Natural killer cell treated with Interleukin-12 subunit alpha and Interleukin-12 subunit beta and Interleukin-15 and Interleukin-18, amount 100 ng/mL, for 72 hours (primary cell): ENCODE measurements at regions not wholly inside any gene's neighbourhood (a gene's known extent, or its start where the extent isn't known, plus 50 kb on each side); places are given as distances from the start of the nearest gene placed in this dataset.

Experiments
- ATAC-seq, 2 donors: fragments of 150-1000 bp; cut with Tn5 transposase in 1 of 2; sonication (Bioruptor Pico), chemical (Tn5 transposase) in 1 of 2; 2 replicates each; pipeline ENCODE4 v1.10.0; 2021
- DNase-seq: peaks from one replicate; pipeline ENCODE4 v3.0.0; 2022; ENCODE audit warnings: low spot score
- H3K27ac Mint-ChIP-seq, 2 donors: 1 replicate in 1 of 2; 2 replicates in 1 of 2; pipeline ENCODE4 v1.8.0; 2022; ENCODE audit warnings: mixed read lengths in 2 of 2, mild to moderate bottlenecking in 1 of 2, moderate library complexity in 1 of 2
- H3K27me3 Mint-ChIP-seq, 2 donors: 1 replicate in 1 of 2; 2 replicates in 1 of 2; pipeline ENCODE4 v1.8.0; 2022; ENCODE audit warnings: mixed read lengths in 2 of 2
- H3K36me3 Mint-ChIP-seq: one replicate; pipeline ENCODE4 v1.8.0; 2022; ENCODE audit warnings: mixed read lengths
- H3K4me1 Mint-ChIP-seq, 2 donors: 1 replicate in 1 of 2; 2 replicates in 1 of 2; pipeline ENCODE4 v1.8.0; 2022; ENCODE audit warnings: low read depth in 2 of 2, mixed read lengths in 2 of 2, mild to moderate bottlenecking in 1 of 2
- H3K4me3 Mint-ChIP-seq: one replicate; pipeline ENCODE4 v1.8.0; 2022; ENCODE audit warnings: mixed read lengths
- H3K9me3 Mint-ChIP-seq: 2 replicates; pipeline ENCODE4 v1.8.0; 2022; ENCODE audit warnings: mixed read lengths

- no peak for DNase-seq
- ATAC-seq, result no peak
These were observed 248.6 kb downstream of the GPAM start for GRCh38 chr10:111934931-111935330.

GRCh38 chr10:111936143-111936542 lies 247.4 kb downstream of the GPAM start:
- H3K9me3 Mint-ChIP-seq, result no peaks in the 10 kb centered on the region
- no peak for ATAC-seq
- H3K27ac Mint-ChIP-seq, result no peak overlapping the region
- no peak for DNase-seq
- no peaks in the 10 kb centered on the region for H3K36me3 Mint-ChIP-seq
- no peaks in the 10 kb centered on the region for H3K27me3 Mint-ChIP-seq
- no peaks in the 10 kb centered on the region for H3K4me1 Mint-ChIP-seq
- H3K4me3 Mint-ChIP-seq, result no peak overlapping the region

More at GRCh38 chr10:111934931-111935330, 248.6 kb downstream of the GPAM start:
- Mint-ChIP-seq H3K4me1 (no peaks in the 10 kb centered on the region), H3K4me3 (no peak overlapping the region), H3K9me3 (no peaks in the 10 kb centered on the region), H3K27me3 (no peaks in the 10 kb centered on the region), H3K36me3 (no peaks in the 10 kb centered on the region), H3K27ac (no peak overlapping the region)

- Mint-ChIP-seq H3K27ac (no peak overlapping the region), H3K4me1 (no peaks in the 10 kb centered on the region), H3K27me3 (peaks cover 0 to 6% of the 10 kb centered on the region in 2 donors), H3K9me3 (peaks cover 20% of the 10 kb centered on the region), H3K36me3 (no peaks in the 10 kb centered on the region), H3K4me3 (no peak overlapping the region)
- DNase-seq (no peak), ATAC-seq (no peak)
These were observed 239.2 kb downstream of the GPAM start for GRCh38 chr10:111944331-111944730.

- ATAC-seq, result no peak
- Mint-ChIP-seq H3K4me3 (no peak overlapping the region), H3K9me3 (peaks cover 5% of the 10 kb centered on the region), H3K4me1 (no peaks in the 10 kb centered on the region), H3K36me3 (peaks cover 7% of the 10 kb centered on the region), H3K27me3 (no peaks in the 10 kb centered on the region), H3K27ac (no peak overlapping the region)
- DNase-seq, result no peak
These were observed 229.6 kb downstream of the GPAM start for GRCh38 chr10:111953949-111954348.

- Mint-ChIP-seq H3K36me3 (peaks cover 7% of the 10 kb centered on the region), H3K4me3 (no peak overlapping the region), H3K9me3 (peaks cover 5% of the 10 kb centered on the region), H3K27me3 (no peaks in the 10 kb centered on the region), H3K4me1 (no peaks in the 10 kb centered on the region), H3K27ac (no peak overlapping the region)
- DNase-seq (no peak), ATAC-seq (no peak)
These were observed 229.2 kb downstream of the GPAM start for GRCh38 chr10:111954386-111954785.

GRCh38 chr10:111956841-111957240 lies 226.7 kb downstream of the GPAM start:
- Mint-ChIP-seq H3K4me3 (no peak overlapping the region), H3K27ac (no peak overlapping the region), H3K27me3 (no peaks in the 10 kb centered on the region), H3K36me3 (peaks cover 7% of the 10 kb centered on the region), H3K4me1 (no peaks in the 10 kb centered on the region), H3K9me3 (peaks cover 5% of the 10 kb centered on the region)
- no peak for ATAC-seq
- no peak for DNase-seq

GRCh38 chr10:111962951-111963350 lies 220.6 kb downstream of the GPAM start:
- no peaks in the 10 kb centered on the region for H3K27me3 Mint-ChIP-seq
- peaks cover 4% of the 10 kb centered on the region for H3K9me3 Mint-ChIP-seq
- no peaks in the 10 kb centered on the region for H3K4me1 Mint-ChIP-seq
- no peaks in the 10 kb centered on the region for H3K36me3 Mint-ChIP-seq
- no peak overlapping the region for H3K4me3 Mint-ChIP-seq
- no peak for DNase-seq
- H3K27ac Mint-ChIP-seq, result no peak overlapping the region
- no peak for ATAC-seq

GRCh38 chr10:111967116-111967515 lies 216.4 kb downstream of the GPAM start:
- ATAC-seq, result no peak
- H3K36me3 Mint-ChIP-seq, result no peaks in the 10 kb centered on the region
- no peak overlapping the region for H3K27ac Mint-ChIP-seq
- H3K4me1 Mint-ChIP-seq, result no peaks in the 10 kb centered on the region
- H3K4me3 Mint-ChIP-seq, result no peak overlapping the region
- no peak for DNase-seq
- H3K27me3 Mint-ChIP-seq, result no peaks in the 10 kb centered on the region
- H3K9me3 Mint-ChIP-seq, result peaks cover 7% of the 10 kb centered on the region

GRCh38 chr10:111967547-111967946 lies 216.0 kb downstream of the GPAM start:
- Mint-ChIP-seq H3K4me3 (no peak overlapping the region), H3K27ac (no peak overlapping the region), H3K9me3 (peaks cover 7% of the 10 kb centered on the region), H3K36me3 (no peaks in the 10 kb centered on the region), H3K4me1 (no peaks in the 10 kb centered on the region), H3K27me3 (no peaks in the 10 kb centered on the region)
- DNase-seq (no peak), ATAC-seq (peak in 1 of 2 donors; percentile 38)

GRCh38 chr10:111968647-111969046 lies 214.9 kb downstream of the GPAM start:
- Mint-ChIP-seq H3K27ac (no peak overlapping the region), H3K4me1 (no peaks in the 10 kb centered on the region), H3K36me3 (no peaks in the 10 kb centered on the region), H3K9me3 (peaks cover 3% of the 10 kb centered on the region), H3K4me3 (no peak overlapping the region), H3K27me3 (no peaks in the 10 kb centered on the region)
- no peak for ATAC-seq
- DNase-seq, result no peak

GRCh38 chr10:111970111-111970510 lies 213.5 kb downstream of the GPAM start:
- Mint-ChIP-seq H3K9me3 (peaks cover 7% of the 10 kb centered on the region), H3K27ac (no peak overlapping the region), H3K4me1 (no peaks in the 10 kb centered on the region), H3K4me3 (no peak overlapping the region), H3K27me3 (peaks cover 0 to 2% of the 10 kb centered on the region in 2 donors), H3K36me3 (no peaks in the 10 kb centered on the region)
- DNase-seq (no peak), ATAC-seq (no peak)

- no peak for ATAC-seq
- H3K36me3 Mint-ChIP-seq, result no peaks in the 10 kb centered on the region
- no peak overlapping the region for H3K4me3 Mint-ChIP-seq
These were observed 211.5 kb downstream of the GPAM start for GRCh38 chr10:111972109-111972508.

GRCh38 chr10:111973306-111973705 lies 210.3 kb downstream of the GPAM start:
- Mint-ChIP-seq H3K4me3 (no peak overlapping the region), H3K36me3 (no peaks in the 10 kb centered on the region), H3K27ac (no peak overlapping the region), H3K27me3 (peaks cover 0 to 6% of the 10 kb centered on the region in 2 donors), H3K9me3 (peaks cover 10% of the 10 kb centered on the region), H3K4me1 (no peaks in the 10 kb centered on the region)
- DNase-seq (no peak), ATAC-seq (no peak)

More at GRCh38 chr10:111972109-111972508, 211.5 kb downstream of the GPAM start:
- H3K9me3 Mint-ChIP-seq, result peaks cover 10% of the 10 kb centered on the region
- DNase-seq, result no peak
- H3K27ac Mint-ChIP-seq, result no peak overlapping the region
- no peaks in the 10 kb centered on the region for H3K4me1 Mint-ChIP-seq
- H3K27me3 Mint-ChIP-seq, result peaks cover 0 to 6% of the 10 kb centered on the region in 2 donors

GRCh38 chr10:111973826-111974225 lies 209.7 kb downstream of the GPAM start:
- Mint-ChIP-seq H3K4me3 (no peak overlapping the region), H3K27ac (no peak overlapping the region), H3K27me3 (peaks cover 0 to 6% of the 10 kb centered on the region in 2 donors), H3K9me3 (peaks cover 8% of the 10 kb centered on the region), H3K36me3 (no peaks in the 10 kb centered on the region), H3K4me1 (no peaks in the 10 kb centered on the region)
- DNase-seq (no peak), ATAC-seq (no peak)

GRCh38 chr10:111974325-111974724 lies 209.2 kb downstream of the GPAM start:
- no peak for ATAC-seq
- H3K4me1 Mint-ChIP-seq, result no peaks in the 10 kb centered on the region

More at GRCh38 chr10:111974325-111974724, 209.2 kb downstream of the GPAM start:
- Mint-ChIP-seq H3K9me3 (peaks cover 11% of the 10 kb centered on the region), H3K4me3 (no peak overlapping the region), H3K36me3 (no peaks in the 10 kb centered on the region), H3K27ac (no peak overlapping the region), H3K27me3 (peaks cover 0 to 6% of the 10 kb centered on the region in 2 donors)
- DNase-seq, result no peak
